ENCODE measurements at regions not wholly inside any gene's neighbourhood (a gene's known extent, or its start where the extent isn't known, plus 50 kb on each side); places are given as distances from the start of the nearest gene placed in this dataset.

DNA sequence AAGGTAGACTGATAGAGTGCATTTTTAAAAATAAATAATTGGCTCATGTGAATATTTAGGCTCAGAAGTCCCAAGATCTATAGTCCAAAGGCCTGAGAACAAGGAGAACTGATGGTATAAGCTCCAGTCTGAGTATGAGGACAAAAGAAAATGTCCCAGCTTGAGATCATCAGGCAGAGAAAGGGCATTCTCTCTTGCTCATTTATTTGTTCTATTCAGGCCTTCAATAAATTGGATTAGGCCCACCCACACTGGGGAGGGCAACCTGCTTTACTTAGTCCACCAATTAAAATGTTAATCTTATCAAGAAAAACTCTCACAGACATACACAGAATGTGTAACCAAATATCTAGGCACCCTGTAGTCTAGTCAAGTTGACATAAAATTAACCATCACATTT is 644.4 kb upstream of the MDGA2 start:
- TF ChIP-seq CTCF (conservative IDR thresholded peaks at IDR 0.05): no peak
- no peak for TF ChIP-seq EZH2 (IDR thresholded peaks at IDR 0.05; ENCODE audit: low read depth)

All from PC-9 (cell line).